TTC549 (cell line): ENCODE measurements at regions not wholly inside any gene's neighbourhood (a gene's known extent, or its start where the extent isn't known, plus 50 kb on each side); places are given as distances from the start of the nearest gene placed in this dataset.

Experiments used
- FAIRE-seq: peaks from 2 replicates; lab custom pipeline; 2012; peaks lifted over from hg19 to GRCh38; lab: Jason Lieb, UNC

DNA sequence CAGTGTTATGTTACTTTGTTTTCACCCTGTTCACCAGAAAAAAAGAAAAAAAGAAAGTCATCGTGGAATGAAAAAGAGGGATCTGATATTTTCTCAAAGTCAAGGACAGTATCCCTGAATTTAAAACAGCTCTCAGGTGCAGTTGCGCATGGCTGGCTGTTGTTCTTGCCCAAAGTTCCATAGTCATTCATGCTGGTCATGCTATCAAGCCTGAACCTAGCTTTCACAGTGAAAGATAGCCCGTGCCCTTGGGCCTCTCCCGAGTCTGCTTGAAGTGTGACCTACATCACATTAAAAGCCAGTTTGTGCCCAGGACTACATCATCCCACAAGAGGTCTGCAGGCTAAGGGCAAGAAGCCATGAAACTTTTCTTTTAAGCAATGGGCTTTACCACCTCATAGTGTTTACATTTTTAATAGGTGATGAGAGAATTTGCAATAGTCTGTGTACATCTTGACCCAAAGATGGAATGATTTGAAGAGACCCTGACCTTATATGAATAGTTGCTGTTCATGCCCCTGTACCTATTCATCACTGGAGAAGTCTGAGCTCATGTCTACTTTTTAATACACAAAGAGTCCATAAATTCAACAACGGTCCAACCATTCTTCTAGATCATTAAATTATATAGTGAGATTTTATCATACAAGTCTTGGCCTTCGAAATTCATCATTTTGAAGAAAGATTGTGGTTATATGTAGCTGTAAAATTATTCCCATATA lies 522.5 kb upstream of the MCTP2 start:
- no peak for FAIRE-seq

DNA sequence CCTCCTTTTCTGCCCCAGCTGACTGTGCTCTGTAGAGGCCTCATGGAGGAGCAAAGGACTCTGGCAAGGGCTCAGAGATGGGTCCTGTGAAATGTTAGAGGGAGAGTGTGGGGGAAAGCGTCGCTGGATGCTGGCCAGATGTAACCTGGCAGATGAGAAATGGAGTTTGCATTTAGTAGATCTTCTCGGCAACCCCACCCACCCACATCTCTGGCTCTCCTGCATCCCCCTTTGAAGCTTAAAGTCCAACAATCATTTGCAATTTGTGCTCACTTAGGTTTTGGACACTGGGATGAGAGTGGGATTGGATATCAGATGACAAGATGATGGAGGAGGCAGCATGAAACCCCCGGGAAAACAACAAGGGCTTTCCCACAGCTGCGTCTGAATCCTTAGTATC lies 523.6 kb upstream of the MCTP2 start:
- no peak for FAIRE-seq

DNA sequence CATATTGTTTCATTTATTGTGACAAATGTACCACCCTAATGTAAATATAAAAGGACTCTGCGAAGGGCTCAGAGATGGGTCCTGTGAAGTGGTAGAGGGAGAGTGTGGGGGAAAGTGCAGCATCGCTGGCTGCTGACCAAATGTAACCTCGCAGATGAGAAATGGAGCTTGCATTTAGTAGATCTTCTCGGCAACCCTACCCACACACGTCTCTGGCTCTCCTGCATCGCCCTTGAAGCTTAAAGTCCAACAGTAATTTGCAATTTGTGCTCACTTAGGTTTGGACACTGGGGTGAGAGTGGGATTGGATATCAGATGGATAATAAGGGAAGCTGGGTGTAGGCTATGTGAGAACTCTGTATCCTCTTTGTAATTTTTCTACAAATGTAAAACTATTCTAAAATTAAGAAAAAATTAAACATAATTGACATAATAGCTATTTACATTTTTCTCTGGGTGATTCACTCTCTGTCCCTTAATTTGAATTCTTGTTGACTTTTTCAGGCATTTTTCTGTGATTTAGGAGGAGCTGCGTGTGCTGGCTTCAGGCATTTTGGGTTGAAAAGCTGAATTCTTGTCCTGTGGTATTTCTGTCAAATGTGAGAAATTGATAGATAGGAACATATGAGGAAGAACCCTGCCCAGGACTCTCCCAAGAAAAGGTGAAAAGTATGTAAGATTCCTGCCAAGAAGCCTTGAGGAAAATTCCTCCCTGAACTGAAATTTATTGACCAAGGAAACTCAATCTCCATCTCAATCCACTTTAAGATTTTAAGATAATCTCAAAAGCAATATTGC lies 524.7 kb upstream of the MCTP2 start:
- no peak for FAIRE-seq

DNA sequence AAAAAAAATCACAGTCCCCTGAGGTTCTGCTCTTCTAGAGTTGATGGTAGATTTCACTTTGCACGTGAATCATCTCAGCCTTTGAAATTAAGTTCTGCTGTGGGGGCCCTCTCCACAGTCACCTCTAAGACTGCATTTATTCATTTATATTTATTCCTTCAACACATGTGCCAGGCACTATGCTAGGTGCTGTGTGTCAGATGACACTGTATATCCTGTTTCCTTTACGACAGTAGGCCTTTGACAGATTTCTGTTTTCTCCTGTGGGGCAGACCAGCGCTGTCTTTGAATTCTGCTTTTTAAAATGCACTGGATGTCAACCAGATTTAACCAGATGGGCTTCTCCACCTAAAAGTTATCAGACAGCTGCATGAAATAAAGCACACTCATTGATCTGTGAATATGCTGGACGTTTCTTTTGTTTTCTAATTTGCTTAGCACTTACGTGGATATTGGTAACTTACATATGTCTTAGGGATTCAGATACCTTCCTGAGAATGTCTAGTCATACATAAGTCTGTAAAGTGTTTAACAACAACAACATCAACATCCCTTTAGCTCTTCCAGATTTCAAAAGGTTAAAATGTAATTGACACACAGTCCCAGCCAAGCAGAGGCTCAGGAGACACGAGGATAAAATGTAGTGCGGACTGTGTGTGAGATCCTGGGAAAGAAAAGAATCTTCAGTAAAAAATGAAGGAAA lies 525.5 kb upstream of the MCTP2 start:
- FAIRE-seq: no peak

DNA sequence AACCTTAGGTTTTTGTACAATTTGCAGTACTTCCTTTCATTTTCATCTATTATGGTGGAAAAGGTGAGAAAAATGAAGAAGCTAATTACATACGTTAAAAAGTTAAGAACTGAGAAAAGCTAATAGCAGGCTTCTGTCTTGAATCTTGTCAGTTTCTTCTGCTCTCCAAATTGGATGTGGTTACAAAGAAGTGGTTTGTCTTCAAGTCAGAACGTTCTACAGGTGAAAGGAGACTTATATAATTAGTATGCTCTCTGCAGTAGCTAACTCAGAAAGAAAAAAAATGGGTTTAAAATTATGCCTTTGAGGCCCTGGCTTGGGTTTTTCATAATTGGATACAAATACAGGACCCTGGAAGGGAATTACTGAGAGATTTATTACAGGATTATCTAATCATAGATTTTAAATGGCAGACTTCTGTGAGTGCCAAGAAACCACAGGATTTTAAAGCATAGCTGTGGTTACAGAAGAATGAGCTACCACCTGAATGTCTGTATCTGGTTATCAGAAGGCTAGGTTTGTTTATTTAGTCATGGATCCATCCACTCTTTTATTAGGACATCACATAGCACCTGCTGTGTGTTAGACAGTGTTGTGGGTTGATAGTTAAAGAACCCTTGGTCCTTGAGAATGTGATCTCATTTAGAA lies 528.1 kb upstream of the MCTP2 start:
- no peak for FAIRE-seq

DNA sequence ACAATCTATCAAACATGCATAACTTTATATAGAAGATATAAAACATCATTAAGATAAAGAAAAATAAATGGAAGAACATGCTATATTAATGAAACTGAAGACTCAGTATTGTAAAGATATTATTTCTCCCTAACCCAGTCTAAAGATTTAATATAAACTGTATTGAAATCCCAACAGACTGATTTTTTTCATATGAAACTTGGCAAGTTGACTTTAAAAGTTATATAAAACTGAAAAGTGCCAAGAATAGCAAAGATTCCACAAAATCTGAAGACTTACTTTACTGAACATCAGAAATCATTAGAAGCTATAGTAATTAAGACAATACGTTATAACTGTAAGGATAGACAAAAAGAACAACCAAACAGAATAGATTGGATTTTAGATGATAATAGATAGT lies 531.3 kb upstream of the MCTP2 start:
- FAIRE-seq: no peak

DNA sequence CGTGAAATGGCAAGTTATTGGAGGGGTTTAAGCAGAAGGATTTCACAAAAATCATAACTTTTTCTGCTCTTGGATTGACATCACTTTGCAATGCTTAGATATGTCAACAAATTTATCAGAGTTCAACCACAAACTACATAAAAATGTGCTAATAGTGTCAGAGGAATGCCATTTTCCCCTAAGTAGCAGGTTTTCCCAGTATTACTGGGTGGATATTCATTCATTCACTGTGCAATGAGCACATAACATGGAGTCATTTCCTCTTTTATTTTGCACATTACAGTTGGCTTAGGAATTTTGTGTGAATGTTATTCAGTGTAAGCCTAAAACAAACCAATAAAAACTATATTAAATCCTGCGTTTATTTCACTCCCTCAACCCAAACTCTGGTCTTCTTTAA lies 537.3 kb upstream of the MCTP2 start:
- FAIRE-seq: no peak

DNA sequence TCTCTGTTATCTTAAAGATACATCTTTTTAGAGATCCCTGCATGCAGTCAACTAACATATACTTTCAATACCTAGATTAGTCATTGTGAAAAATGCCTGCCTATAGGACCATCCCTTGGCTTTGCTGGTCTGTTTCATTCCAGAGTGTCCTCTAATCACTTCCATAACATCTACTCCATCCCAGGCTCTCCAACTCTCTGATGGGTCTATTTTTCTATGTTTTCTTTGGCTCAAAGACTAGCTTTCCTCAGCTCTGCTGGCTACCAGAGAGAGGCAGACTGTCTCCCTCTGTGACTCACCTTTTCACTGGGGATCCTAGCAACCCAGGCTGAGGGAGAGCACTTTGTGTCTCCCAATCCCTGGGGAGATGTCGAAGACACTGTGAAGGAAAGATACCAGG lies 547.7 kb upstream of the MCTP2 start:
- FAIRE-seq: no peak

DNA sequence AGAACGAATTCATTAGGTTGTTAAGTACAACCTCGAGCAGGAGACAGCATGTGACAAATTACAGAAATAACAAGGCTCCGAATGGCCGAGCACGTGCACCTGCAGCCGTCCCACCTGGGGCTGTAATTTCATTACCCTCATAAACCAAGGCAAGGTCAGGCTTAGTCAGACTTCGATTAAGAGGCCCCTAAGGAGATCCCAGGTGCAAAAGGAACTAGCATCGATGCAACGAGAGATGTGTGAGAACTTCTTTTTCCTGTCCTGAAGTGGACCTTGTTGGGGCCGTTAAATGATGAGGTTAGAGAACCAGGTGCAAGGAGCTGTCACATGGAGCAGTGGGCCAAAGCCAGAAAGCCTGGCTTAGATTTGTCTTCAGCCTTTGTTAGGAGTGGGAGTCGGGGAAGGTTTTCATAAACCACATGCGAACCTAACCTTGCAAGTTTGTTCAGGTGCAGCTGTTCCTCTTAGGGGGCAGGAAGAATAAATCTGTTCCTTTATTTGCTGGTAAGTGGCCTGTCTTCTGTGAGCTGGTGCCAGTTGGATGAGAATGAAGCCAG lies 559.9 kb upstream of the MCTP2 start:
- FAIRE-seq: no peak

DNA sequence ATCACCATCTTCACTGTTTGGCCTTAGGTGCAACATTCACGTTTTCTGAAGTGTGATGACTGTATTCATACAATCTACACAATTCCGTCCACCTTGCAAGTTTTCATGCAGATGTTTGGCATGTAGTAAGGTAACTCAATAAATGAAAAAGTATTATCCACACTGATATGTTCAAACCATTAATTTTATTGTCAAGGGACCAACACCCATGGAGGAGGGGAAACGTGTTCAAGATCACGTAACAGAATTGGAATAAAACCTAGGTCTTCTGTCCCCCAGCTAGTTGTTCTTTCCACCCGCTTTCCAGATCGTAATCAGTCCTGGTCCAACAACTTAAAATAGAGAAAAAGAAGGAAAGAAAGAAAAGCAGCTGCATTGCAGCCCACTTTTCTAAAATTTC lies 560.4 kb upstream of the MCTP2 start:
- no peak for FAIRE-seq

DNA sequence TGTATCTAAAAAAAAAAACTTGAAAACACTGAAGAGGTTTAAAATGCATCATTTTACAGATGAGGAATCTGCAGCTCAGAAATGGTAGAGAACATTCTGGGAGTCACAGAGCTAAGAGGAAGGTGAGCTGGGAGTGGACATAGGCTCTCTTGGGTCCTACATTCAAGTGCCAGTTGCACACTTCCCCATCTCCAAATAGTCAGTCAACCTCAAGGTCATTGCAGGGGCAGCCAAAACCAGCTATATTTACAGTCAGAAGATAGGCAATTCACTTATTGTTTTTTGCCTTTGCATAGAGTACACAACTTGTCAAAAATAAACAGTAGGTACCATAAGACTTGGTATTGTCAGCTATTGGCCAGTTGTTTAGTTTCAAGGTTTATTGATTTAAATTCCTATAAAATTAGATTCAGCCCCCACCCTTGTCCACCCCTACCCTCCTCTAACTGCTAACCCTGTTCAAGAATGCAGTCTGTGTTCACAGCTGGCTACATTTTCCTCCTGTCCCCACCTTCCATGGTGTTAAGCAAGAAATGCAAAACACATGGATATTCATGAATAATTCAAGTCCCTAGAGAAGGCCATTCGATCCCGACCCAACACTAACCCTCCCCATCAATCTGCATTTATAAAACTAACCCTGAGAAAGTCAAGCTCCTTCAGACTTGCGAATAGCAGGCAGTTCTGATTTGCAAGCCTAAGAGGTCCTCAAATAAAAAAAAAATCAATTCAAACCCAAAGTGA lies 567.0 kb upstream of the MCTP2 start:
- no peak for FAIRE-seq

DNA sequence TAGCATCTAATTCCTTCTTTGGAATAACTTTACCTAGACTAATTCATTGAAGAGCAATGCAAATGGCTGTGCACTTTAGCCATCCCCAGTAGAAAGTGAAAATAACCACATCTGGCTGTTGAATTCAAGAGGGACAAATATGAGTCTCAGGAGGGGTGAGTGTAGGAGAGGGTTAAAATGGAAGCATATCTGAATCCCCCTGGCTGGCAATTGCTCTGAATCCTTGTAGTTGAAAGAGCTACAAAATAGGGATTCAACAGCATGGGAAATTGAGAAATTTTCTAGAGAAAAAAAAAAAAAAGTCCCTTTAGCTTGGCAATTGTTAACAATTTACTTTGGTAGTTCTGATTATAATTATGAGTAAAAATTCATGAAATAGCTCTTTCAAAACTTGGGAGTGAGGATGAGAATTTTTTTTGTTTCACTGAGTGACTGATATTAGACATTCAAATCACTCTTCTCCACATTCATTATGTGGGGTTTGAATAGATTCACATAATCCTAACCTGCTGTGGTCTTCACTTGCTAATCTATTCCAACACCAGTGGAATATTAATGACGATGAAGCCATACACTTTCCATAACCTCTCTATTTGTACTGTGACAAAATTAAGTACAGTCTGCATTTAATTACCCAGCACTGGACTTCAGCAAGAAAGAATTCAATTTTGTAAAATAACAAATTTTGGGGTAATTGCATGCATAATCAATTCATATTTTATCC lies 569.0 kb upstream of the MCTP2 start:
- FAIRE-seq: no peak

DNA sequence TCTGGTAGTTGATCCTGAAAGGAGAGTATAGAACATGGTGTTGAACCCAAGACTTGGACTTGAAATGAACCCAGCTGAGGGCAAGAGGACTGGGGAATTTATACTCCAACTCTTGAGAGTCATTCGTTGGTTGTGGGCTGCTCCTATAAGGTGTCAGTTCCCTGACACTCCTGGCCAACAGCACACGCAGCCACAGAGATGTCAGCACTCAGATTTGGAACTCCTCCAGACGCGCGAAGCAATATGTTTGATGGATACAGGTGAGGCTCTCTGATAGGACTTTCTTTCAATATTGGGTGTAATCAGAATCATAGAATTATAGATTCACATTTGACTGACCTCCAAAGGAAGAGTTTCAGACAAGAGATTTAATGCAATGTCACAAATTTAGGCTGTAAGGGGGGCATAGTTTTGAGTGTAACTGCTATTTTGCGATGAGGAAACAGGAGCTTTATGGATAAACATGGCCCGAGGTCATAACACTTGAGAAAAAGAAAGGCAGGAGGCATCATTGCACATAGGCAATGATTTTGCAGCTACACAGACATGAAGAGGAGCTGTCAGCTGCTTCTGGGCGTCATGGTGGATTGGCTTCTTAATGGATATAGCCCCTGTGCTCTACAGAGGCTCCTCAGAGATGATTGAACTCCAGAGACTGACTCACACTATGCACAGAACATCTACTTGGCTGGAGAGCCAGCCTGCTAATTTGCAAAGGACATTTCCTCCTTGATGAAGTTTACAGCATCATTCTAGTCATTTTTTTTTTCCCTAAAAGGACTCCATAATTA lies 569.2 kb upstream of the RGMA start:
- no peak for FAIRE-seq

DNA sequence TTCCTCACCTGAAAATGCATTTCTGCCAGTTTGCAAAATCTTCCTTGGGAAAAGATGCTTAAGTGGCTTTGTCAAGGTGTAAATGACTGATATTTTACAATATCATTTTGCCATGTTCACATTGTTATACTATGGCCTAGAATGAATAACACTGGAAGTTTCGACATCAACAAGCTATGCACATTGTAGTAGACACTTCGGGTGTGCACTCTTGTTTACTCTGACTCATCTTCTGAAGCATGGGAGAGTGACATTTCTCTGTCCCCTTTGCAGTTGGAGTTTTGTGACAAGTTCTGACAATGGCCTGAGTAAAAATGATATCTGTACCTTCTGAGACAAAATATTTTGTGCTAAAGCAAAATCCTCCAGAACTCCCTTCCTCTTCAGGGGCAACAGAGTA lies 567.0 kb upstream of the RGMA start:
- FAIRE-seq: no peak

DNA sequence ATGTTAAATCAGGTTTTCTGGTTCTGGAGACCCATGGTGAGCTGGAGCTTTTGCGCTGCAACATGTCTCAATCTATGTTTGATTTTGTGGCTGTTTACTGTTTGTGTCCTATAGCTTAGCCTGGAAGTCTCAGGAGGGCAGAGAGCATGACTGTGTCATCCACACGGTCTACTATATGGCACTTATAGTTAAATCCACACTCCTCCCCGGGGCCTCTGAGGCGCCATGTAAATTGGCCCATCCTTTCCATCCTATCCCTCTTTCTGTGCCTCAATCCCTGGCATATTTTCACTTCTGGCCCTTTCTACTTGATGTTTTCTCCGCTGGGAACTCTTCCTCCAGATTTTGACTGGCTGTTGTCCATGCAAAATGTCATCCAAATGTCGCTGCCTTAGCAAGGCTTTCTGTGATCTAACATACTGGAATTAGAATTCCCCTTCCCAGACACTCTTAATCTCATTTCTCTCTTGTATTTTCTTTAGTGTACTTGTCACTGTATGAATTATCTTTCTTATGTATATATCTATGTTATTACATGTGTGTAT lies 560.8 kb upstream of the RGMA start:
- no peak for FAIRE-seq

DNA sequence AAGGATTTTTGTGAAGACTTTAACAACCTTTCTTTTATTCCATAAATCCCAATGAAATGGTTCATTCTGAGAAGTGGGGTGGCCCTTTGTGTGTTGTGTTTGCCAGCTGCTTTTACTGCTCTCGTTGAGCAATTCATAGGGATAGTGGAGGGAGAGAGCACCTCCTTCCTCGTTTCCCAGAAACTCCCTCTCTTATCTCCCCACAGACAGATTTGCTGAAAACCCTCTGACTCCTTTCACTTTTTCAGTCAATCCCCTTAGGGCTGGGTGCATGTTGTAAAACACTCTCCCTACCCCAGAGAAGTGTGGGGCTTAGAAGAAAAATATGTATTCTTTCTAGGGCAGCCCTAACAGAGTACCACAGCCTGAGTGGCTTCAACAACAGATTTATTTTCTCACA lies 557.2 kb upstream of the RGMA start:
- FAIRE-seq: no peak

DNA sequence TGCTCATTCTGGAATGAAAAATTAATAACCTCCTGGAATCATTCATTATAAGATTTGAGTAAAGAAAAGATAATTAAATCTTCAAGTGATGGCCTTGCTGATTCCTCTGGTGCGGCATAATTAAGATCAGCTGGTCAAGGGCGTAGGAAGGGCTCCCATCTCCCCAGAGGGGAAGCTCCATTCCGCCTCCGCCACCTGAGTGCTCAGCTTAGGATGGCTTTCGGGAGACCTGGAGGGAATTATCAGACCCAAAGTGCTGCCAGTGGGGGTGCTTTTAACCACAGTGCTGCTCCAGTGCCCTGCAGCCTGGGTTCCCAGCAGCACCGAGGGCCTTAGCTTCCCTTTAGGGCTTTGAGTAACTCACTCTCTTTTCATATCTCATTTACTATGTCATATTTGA lies 556.6 kb upstream of the RGMA start:
- no peak for FAIRE-seq

DNA sequence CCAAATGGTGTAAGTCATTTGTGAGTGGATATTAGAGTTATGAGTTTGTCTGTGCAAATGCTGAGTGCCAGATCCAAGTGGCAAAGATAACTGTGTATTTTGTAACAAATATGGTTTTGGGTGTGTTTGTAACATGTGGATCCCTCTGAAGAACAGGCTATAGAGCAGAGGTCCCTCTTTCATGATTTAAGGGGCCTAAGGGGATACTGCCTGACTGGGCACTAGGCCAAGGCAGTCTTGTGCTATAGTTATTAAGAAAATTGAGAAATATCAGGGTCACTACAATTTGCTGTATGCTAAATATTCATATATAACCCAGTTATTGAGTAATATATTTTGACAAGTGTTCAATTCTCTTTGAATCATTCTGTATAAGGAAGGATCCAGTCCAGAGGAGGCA lies 555.6 kb upstream of the RGMA start:
- no peak for FAIRE-seq

DNA sequence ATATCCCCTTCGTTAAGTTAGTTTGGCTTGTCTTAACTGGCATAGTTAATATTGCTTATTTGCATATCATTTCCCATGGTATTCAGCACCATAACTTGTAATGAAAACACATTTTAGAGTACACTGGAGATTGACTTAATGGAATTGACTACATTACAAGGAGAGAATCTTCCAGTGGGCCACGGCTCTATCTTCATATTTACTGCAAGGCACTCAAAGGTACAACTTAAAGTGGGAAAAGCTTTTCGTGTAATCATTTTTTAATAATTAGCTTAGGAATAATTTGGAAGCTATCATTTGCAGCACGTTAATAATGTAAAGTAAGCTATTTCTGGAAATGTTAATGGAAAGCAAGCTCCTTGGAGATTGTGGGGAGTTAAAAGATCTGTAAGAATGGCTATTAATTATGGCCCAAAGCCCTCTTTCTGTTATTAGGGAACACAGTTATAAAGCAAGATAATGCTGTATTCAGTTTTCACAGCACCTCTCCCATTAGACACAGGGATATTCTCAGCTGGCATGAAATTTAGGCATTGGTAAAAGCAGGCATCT lies 551.5 kb upstream of the RGMA start:
- FAIRE-seq: no peak
